Limb (tissue), 2 donors: ENCODE measurements at regions not wholly inside any gene's neighbourhood (a gene's known extent, or its start where the extent isn't known, plus 50 kb on each side); places are given as distances from the start of the nearest gene placed in this dataset.

Source experiments
- DNase-seq, 2 donors: peaks; one replicate each; pipeline ENCODE4 v3.0.0-alpha.2; 2016; ENCODE audit errors: extremely low spot score in 2 of 2

- DNase-seq: no peak
Observed at GRCh38 chr1:25024615-25025350, 94.7 kb upstream of the RUNX3 start.

- no peak for DNase-seq
Observed at GRCh38 chr1:25023826-25024225, 93.8 kb upstream of the RUNX3 start.

GRCh38 chr1:25023190-25023578 lies 93.1 kb upstream of the RUNX3 start:
- no peak for DNase-seq

GRCh38 chr1:25022361-25023189 lies 92.5 kb upstream of the RUNX3 start:
- DNase-seq: peak; percentile 40 to 78

- DNase-seq: no peak
Observed at GRCh38 chr1:25021591-25022215, 91.6 kb upstream of the RUNX3 start.

- no peak for DNase-seq
Observed at GRCh38 chr1:25020851-25021590, 90.9 kb upstream of the RUNX3 start.

GRCh38 chr1:25020173-25020845 lies 90.2 kb upstream of the RUNX3 start:
- DNase-seq: no peak

- no peak for DNase-seq
Observed at GRCh38 chr1:25019337-25020172, 89.5 kb upstream of the RUNX3 start.

- DNase-seq: no peak
Observed at GRCh38 chr1:25018943-25019336, 88.9 kb upstream of the RUNX3 start.

- peak in 1 of 2 donors; percentile 31 for DNase-seq
Observed at GRCh38 chr1:25018110-25018735, 88.1 kb upstream of the RUNX3 start.

- peak in 1 of 2 donors; percentile 56 for DNase-seq
Observed at GRCh38 chr1:25017436-25018109, 87.5 kb upstream of the RUNX3 start.

- DNase-seq: no peak
Observed at GRCh38 chr1:25012966-25013962, 83.2 kb upstream of the RUNX3 start.

GRCh38 chr1:25011943-25012638 lies 82.0 kb upstream of the RUNX3 start:
- no peak for DNase-seq

GRCh38 chr1:25011275-25011674 lies 81.2 kb upstream of the RUNX3 start:
- no peak for DNase-seq

GRCh38 chr1:25009671-25010262 lies 79.7 kb upstream of the RUNX3 start:
- no peak for DNase-seq

- DNase-seq: no peak
Observed at GRCh38 chr1:25008192-25008485, 78.1 kb upstream of the RUNX3 start.
